Neural cell (in vitro differentiated cells): ENCODE measurements at regions not wholly inside any gene's neighbourhood (a gene's known extent, or its start where the extent isn't known, plus 50 kb on each side); places are given as distances from the start of the nearest gene placed in this dataset.

ENCODE experiments used
- H2AFZ ChIP-seq: fragments of 200-600, 300-800 bp; sonication (generic), shearing (Covaris generic); 2 replicates; pipeline ENCODE4 v1.6.0; 2014; ENCODE audit warnings: low read depth, mild to moderate bottlenecking, antibody characterized with exemption, low read length, moderate library complexity
- H3F3A ChIP-seq: fragments of 200-600 bp; shearing (Covaris generic); 2 replicates; pipeline ENCODE4 v1.6.1; 2016; ENCODE audit warnings: mild to moderate bottlenecking, moderate library complexity, mixed read lengths, antibody characterized with exemption, low read length; ENCODE audit not compliant: insufficient read depth, poor library complexity, severe bottlenecking
- H3K27ac ChIP-seq: fragments of 200-600, 300-800 bp; sonication (generic), shearing (Covaris generic); 2 replicates; pipeline ENCODE4 v1.5.1; 2014; ENCODE audit warnings: mild to moderate bottlenecking, low read length, moderate library complexity
- H3K27me3 ChIP-seq: fragments of 300-800, 200-600 bp; sonication (generic), shearing (Covaris generic); 2 replicates; pipeline ENCODE4 v1.6.0; 2014; ENCODE audit warnings: mild to moderate bottlenecking, low read depth, low read length, moderate library complexity; ENCODE audit not compliant: insufficient read depth
- H3K36me3 ChIP-seq: fragments of 300-800, 200-600 bp; sonication (generic), shearing (Covaris generic); 2 replicates; pipeline ENCODE4 v1.5.1; 2014; ENCODE audit warnings: mild to moderate bottlenecking, antibody characterized with exemption, low read length, moderate library complexity; ENCODE audit not compliant: insufficient read depth
- H3K4me2 ChIP-seq: fragments of 300-800, 200-600 bp; sonication (generic), shearing (Covaris generic); 2 replicates; pipeline ENCODE4 v1.6.0; 2014; ENCODE audit warnings: mild to moderate bottlenecking, low read length
- H3K4me3 ChIP-seq: fragments of 300-800, 200-600 bp; sonication (generic), shearing (Covaris generic); 2 replicates; pipeline ENCODE4 v1.5.1; 2014; ENCODE audit warnings: mild to moderate bottlenecking, low read length, moderate library complexity
- H3K79me2 ChIP-seq: fragments of 200-600 bp; shearing (Covaris generic); replicated peaks from 2 replicates; pipeline ENCODE4 v1.6.0; 2014; ENCODE audit warnings: mild to moderate bottlenecking, low read length, moderate library complexity; ENCODE audit not compliant: insufficient read depth
- H3K9ac ChIP-seq: fragments of 300-800, 200-600 bp; sonication (generic), shearing (Covaris generic); 2 replicates; pipeline ENCODE4 v1.6.1; 2016; ENCODE audit warnings: mild to moderate bottlenecking, low read length, mixed read lengths
- H3K9me2 ChIP-seq: fragments of 200-600 bp; shearing (Covaris generic); 2 replicates; pipeline ENCODE4 v1.6.1; 2016; ENCODE audit warnings: mild to moderate bottlenecking, low read length, mixed read lengths; ENCODE audit not compliant: insufficient read depth
- H3K9me3 ChIP-seq: fragments of 200-600, 300-800 bp; sonication (generic), shearing (Covaris generic); 2 replicates; pipeline ENCODE4 v1.6.1; 2016; ENCODE audit warnings: mild to moderate bottlenecking, mixed run types, low read length, moderate library complexity, mixed read lengths
- H4K20me1 ChIP-seq: fragments of 200-600 bp; shearing (Covaris generic); 2 replicates; pipeline ENCODE4 v1.6.1; 2016; ENCODE audit warnings: mild to moderate bottlenecking, mixed run types; ENCODE audit not compliant: insufficient read depth
- CTCF ChIP-seq: fragments of 450-650 bp; IDR thresholded peaks from 2 replicates; pipeline ENCODE4 v1.5.1; 2014; ENCODE audit warnings: antibody characterized with exemption, mild to moderate bottlenecking, moderate library complexity; ENCODE audit not compliant: poor library complexity, severe bottlenecking
- EP300 ChIP-seq: fragments of 450-650 bp; conservative IDR thresholded peaks from 2 replicates; pipeline ENCODE4 v1.6.1; 2014; ENCODE audit warnings: antibody characterized with exemption, mild to moderate bottlenecking, moderate library complexity; ENCODE audit not compliant: poor library complexity, severe bottlenecking
- EZH2 ChIP-seq: fragments of 200-600, 300-800 bp; shearing (Covaris generic), sonication (generic); IDR thresholded peaks from 2 replicates; pipeline ENCODE4 v1.6.1; 2014; ENCODE audit warnings: antibody characterized with exemption, low read length, borderline replicate concordance, mild to moderate bottlenecking; ENCODE audit not compliant: insufficient read depth, poor library complexity, severe bottlenecking
- MXI1 ChIP-seq: fragments of 450-650 bp; conservative IDR thresholded peaks from 2 replicates; pipeline ENCODE4 v1.6.1; 2014; ENCODE audit warnings: antibody characterized with exemption, mild to moderate bottlenecking; ENCODE audit not compliant: poor library complexity, severe bottlenecking
- POLR2AphosphoS5 ChIP-seq: IDR thresholded peaks from 2 replicates; pipeline ENCODE4 v1.6.1; 2012
- RAD21 ChIP-seq: fragments of 450-650 bp; conservative IDR thresholded peaks from 2 replicates; pipeline ENCODE4 v1.6.1; 2014; ENCODE audit warnings: antibody characterized with exemption, mild to moderate bottlenecking, moderate library complexity
- REST ChIP-seq: IDR thresholded peaks from 2 replicates; pipeline ENCODE4 v1.6.1; 2012; ENCODE audit warnings: borderline replicate concordance
- SMC3 ChIP-seq: fragments of 450-650 bp; conservative IDR thresholded peaks from 2 replicates; pipeline ENCODE4 v1.6.1; 2014; ENCODE audit warnings: antibody characterized with exemption, mild to moderate bottlenecking, moderate library complexity; ENCODE audit not compliant: poor library complexity
- TAF1 ChIP-seq: IDR thresholded peaks from 2 replicates; pipeline ENCODE4 v1.6.1; 2012; ENCODE audit warnings: low read depth

- Histone ChIP-seq H3K9ac (no peak overlapping the region), H3K36me3 (no peaks in the 10 kb centered on the region), H3K9me2 (no peaks in the 10 kb centered on the region), H2AFZ (no peak overlapping the region), H3F3A (peaks cover 3% of the 10 kb centered on the region), H3K27ac (no peak overlapping the region), H4K20me1 (no peaks in the 10 kb centered on the region), H3K27me3 (no peaks in the 10 kb centered on the region), H3K9me3 (no peaks in the 10 kb centered on the region), H3K79me2 (no peaks in the 10 kb centered on the region), H3K4me2 (no peak overlapping the region), H3K4me3 (no peak overlapping the region)
- no peak for TF ChIP-seq EP300
- TF ChIP-seq TAF1, result no peak
- no peak for TF ChIP-seq CTCF
- TF ChIP-seq RAD21, result no peak
- TF ChIP-seq EZH2, result no peak
- no peak for TF ChIP-seq SMC3
- TF ChIP-seq POLR2AphosphoS5, result no peak
- TF ChIP-seq MXI1, result no peak
- no peak for TF ChIP-seq REST
Measured at GRCh38 chr15:37824717-37825382, 109.6 kb upstream of the TMCO5A start.

GRCh38 chr15:37837276-37837675 is 97.2 kb upstream of the TMCO5A start:
- Histone ChIP-seq H3K36me3 (no peaks in the 10 kb centered on the region), H2AFZ (no peak overlapping the region), H3K4me2 (no peak overlapping the region), H3K27ac (no peak overlapping the region), H3F3A (no peaks in the 10 kb centered on the region), H3K4me3 (no peak overlapping the region), H3K9me3 (peaks cover 4% of the 10 kb centered on the region), H4K20me1 (no peaks in the 10 kb centered on the region), H3K27me3 (no peaks in the 10 kb centered on the region), H3K9me2 (no peaks in the 10 kb centered on the region), H3K9ac (no peak overlapping the region), H3K79me2 (no peaks in the 10 kb centered on the region)
- TF ChIP-seq RAD21 (no peak), REST (no peak), SMC3 (no peak), MXI1 (no peak), TAF1 (no peak), CTCF (no peak), EZH2 (no peak), EP300 (no peak), POLR2AphosphoS5 (no peak)
